ENCODE measurements at regions not wholly inside any gene's neighbourhood (a gene's known extent, or its start where the extent isn't known, plus 50 kb on each side); places are given as distances from the start of the nearest gene placed in this dataset.
"Not testable (repeated sequence)": the region's sequence is repeated elsewhere in the genome, so short reads cannot be mapped to it uniquely, and the experiment has no call there.

- DNase-seq: no peak
These were observed 51.5 kb upstream of the GRM3 start for GRCh38 chr7:86592185-86592584.

GRCh38 chr7:86574006-86574405, 69.7 kb upstream of the GRM3 start:
- no peak for DNase-seq

- DNase-seq: no peak
These were observed 84.8 kb upstream of the GRM3 start for GRCh38 chr7:86558680-86559501.

GRCh38 chr7:86534641-86535040, 109.1 kb upstream of the GRM3 start:
- DNase-seq: no peak

GRCh38 chr7:86504229-86504628, 139.5 kb upstream of the GRM3 start:
- DNase-seq: no peak

- no peak for DNase-seq
These were observed 143.7 kb upstream of the GRM3 start for GRCh38 chr7:86499986-86500385.

- no peak for DNase-seq
These were observed 157.9 kb upstream of the GRM3 start for GRCh38 chr7:86485827-86486226.

- DNase-seq: no peak
These were observed 164.6 kb upstream of the GRM3 start for GRCh38 chr7:86479144-86479543.

GRCh38 chr7:86477343-86477935, 166.3 kb upstream of the GRM3 start:
- DNase-seq: no peak

- DNase-seq: no peak
These were observed 172.9 kb upstream of the GRM3 start for GRCh38 chr7:86470763-86471162.

- peak; percentile 62 for DNase-seq
These were observed 173.9 kb upstream of the GRM3 start for GRCh38 chr7:86469680-86470295.

GRCh38 chr7:86454753-86455152, 189.0 kb upstream of the GRM3 start:
- DNase-seq: no peak

- DNase-seq: no peak
These were observed 190.3 kb upstream of the GRM3 start for GRCh38 chr7:86453454-86453853.

- no peak for DNase-seq
These were observed 194.9 kb upstream of the GRM3 start for GRCh38 chr7:86448856-86449255.

- no peak for DNase-seq
These were observed 198.4 kb upstream of the GRM3 start for GRCh38 chr7:86445285-86445684.

GRCh38 chr7:86444245-86444644, 199.5 kb upstream of the GRM3 start:
- no peak for DNase-seq

GRCh38 chr7:86440420-86440819, 203.3 kb upstream of the GRM3 start:
- DNase-seq: not testable (repeated sequence)

GRCh38 chr7:86437951-86438450, 205.7 kb upstream of the GRM3 start:
- DNase-seq: no peak

- no peak for DNase-seq
These were observed 211.9 kb upstream of the GRM3 start for GRCh38 chr7:86431761-86432160.

- no peak for DNase-seq
These were observed 231.9 kb upstream of the GRM3 start for GRCh38 chr7:86411814-86412213.

GRCh38 chr7:86407291-86407690, 236.4 kb upstream of the GRM3 start:
- no peak for DNase-seq

GRCh38 chr7:86391813-86392212, 251.9 kb upstream of the GRM3 start:
- no peak for DNase-seq

- DNase-seq: not testable (repeated sequence)
These were observed 268.1 kb upstream of the GRM3 start for GRCh38 chr7:86375602-86376001.

GRCh38 chr7:86372262-86372661, 271.4 kb upstream of the GRM3 start:
- no peak for DNase-seq
